HG03469 (cell line): ENCODE measurements at regions not wholly inside any gene's neighbourhood (a gene's known extent, or its start where the extent isn't known, plus 50 kb on each side); places are given as distances from the start of the nearest gene placed in this dataset.

Experiments used
- ATAC-seq: cut with Tn5 transposase; IDR thresholded peaks from one replicate; pipeline ENCODE4 v1.9.1; 2021; ENCODE audit warnings: mild to moderate bottlenecking, moderate library complexity, moderate number of reproducible peaks; ENCODE audit not compliant: unreplicated experiment

DNA sequence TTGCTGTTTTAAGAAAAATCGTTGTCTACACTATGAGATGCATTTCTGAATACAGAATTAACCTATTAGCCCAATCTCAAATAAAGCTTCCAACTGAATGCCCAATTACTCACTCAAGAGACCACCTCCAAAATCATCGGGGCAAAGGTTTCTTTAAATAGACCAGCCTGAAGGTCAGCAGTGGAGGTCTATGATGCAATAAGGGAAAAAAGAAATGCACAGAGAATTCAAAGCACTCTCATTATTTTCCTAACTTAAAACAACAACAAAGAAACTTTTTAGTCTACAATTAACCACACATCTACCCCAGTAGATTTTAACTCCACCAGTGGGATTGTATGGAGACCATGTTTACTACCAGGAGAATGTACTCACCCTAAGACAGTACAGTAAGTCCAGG is 657.7 kb upstream of the CCDC54 start:
- no peak for ATAC-seq

DNA sequence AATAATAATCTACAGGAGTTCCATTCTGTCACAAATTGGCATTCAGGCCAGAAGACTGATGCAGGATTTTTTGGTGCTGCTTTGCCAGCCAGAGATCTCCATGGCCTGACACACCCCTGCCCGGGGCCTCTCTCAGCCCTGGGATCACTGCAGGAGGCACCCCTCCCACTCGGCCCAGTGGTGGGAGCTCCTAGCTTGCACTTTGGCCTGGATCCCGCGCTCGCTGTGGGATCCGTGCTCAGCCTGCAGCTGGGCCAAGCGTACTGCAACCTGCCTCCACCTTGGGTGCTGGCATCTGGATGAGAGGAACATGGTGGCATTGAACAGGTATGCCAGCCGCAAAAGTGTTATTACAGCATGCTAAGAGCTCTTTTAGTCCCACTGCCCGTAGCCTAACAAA is 656.7 kb upstream of the CCDC54 start:
- ATAC-seq, result no peak

DNA sequence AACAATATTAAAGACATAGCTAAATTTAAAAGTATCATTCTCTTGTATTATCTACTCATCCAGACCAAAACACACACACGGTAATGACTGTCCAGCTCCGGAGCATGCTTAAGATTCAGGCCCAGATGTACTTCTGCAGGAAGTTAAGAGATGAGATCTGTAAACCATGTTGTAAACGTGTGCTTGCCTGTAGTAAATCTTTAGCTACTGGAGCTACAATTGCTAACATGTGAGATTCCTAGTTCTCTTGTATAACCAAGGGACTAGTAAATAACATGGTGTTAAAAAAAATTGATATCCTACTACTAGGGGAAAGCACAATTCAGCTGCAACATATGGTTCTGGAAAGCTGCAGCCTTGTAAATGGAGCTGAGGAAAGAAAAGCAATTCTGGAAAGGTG is 651.7 kb upstream of the CCDC54 start:
- no peak for ATAC-seq

DNA sequence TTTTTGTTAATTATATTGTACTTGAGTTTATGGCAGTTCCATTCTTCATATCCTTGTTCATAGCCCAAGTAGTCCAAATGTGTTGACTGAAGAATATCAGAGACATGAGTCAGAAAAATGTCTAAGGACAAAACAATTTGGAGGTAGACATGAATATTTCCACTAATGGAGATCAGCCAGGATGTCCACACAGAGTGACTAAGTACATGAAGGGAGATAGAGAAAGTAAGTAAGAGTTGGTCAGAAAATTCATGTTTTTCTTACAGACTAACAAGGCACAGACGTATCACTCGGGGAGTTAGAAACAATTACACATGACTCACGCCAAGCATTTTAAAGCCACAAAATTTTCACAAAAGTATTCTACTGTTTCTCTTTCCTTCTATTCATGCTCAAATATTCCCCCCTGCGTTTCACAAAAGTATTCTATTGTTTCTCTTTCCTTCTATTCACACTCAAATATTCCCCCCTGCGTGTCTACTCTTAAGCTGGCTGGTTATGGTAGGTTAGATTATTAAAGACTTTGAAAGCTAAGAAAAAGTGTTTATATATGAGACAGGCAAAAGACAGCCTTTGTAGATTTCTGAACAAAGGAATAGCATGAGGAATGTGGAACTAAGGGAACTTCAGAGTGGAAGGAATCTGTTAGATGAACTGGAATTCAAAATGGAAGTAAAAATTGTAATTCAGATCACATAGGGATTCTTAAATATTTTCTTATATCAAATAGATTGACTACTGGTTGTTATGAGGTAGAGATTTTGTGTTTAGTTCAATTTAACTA is 648.7 kb upstream of the CCDC54 start:
- no peak for ATAC-seq

DNA sequence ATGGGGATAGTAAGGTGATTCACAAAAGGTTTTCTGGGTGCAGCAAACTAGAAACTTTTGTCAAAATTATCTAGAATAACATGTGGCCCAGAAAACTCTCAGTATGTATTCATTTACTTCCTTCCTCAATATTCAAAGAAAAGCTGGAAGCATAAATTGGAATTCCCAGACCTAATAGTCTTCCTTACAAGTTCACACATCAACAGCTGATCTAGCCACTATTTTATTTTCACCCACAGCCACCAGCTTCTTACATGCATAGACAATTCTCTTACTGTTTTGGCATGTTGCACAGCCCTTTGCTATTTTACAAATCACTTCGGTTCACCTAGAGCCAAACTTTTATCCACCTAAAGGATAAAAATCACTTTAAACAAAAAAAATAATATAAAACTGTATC is 647.8 kb upstream of the CCDC54 start:
- no peak for ATAC-seq

DNA sequence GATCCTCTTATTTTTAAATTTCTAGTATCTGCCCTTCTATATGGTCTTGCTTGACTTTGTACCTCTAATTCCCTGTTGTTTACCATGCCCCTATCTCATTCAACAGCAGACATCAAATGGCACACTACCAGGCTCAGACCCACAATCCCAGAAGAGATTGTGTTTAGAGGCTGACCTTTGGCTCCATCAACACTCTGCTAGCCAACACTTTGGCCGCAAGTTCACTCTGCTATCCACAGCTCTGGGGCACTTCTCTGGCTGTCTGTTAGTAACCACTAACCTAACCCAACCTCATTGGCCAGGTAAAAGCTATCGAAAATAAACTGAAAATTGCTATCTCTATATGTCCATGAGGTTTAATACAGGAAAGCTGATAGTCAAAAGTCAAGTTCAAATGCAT is 646.0 kb upstream of the CCDC54 start:
- ATAC-seq, result no peak

DNA sequence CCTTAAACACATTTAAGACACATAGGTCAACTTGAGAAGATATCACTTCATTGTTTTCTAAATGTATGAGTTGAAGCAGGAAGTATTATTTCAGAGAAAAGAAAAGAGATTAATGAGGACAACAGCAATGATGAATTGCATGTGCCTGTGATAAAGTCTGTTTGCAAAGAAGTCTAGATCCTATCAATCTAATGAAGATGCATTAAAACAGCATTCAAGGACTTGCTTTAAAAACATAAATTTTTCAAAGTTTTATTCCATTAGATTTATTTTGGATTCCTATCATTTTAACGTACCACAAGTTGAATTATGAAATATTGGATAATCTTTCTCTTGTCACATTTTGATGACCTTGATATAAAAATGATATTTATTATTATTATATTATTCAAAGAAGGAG is 642.5 kb upstream of the CCDC54 start:
- no peak for ATAC-seq

DNA sequence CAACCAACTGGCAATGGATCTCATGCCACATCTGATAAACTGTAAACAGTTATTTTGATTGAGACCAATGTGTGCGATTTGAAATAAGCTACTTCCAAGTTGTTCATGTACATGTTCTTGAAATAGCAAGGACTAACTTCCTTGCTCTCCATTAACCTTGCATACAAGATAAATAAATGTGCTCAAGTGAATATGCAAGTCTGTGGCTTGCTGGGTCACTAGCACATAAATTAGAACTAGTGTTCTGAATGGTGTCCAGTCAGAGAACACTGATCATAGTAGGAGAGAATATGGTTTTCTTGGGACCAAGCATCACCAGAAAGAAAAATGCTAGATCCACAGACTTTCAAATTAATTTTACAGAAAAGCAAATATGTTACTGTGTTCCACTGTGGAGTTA is 640.0 kb upstream of the CCDC54 start:
- no peak for ATAC-seq

DNA sequence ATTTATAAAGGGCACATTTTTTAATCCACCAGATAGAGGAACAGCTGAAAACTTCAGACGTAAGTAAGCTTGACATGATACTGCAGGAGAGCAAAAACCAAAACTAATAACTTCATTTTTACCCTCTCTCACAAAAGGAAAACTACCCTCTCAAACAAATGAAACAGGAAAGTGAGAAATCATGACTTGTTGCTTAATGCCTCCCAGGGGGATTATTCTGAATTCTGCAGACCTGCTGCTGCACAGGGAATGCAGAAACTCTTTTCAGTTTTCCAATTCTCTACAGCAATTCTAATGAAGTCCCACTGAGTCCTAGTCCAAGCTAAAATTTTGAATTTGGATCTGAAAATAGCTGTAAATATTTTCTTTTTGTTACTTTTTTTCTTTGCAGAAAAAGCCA is 637.1 kb upstream of the CCDC54 start:
- ATAC-seq, result no peak

DNA sequence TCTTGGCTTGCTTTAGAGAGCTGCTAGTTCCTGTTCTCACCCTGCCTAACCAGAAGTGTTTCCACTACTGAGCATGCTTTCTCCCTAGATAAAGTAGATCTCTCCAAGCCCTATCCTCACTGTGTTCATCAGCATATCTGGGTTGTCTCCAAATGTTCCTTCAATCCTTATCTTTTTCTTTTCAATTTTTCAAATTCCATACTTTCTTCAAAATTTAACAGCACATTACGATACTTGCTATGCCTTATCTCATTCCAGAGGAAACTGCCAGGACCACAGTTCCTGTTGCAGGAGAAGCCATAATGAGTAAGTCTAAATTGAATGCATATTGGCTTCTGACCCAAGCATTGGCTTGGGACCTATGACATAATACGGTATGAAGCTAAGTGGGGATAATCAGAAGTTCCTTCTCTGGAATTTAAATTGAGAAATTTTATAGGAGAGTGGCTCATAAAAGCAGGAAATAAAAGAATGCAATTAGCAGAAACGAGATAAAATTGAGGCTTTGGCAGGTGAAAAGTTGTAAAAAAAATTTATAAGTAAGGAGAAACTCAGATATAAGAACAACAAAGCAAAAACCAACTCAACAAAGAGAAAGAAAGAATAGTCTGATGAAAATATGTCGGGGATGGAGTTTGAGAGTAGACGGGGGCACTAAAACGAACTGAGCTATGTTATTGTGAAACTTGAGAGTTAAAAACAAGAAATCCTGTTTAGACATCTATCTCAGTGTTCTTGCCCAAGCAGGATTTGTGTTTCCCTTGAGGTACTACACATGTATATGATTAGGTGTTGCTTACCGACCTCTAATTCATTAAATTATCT is 631.7 kb upstream of the CCDC54 start:
- ATAC-seq, result no peak

DNA sequence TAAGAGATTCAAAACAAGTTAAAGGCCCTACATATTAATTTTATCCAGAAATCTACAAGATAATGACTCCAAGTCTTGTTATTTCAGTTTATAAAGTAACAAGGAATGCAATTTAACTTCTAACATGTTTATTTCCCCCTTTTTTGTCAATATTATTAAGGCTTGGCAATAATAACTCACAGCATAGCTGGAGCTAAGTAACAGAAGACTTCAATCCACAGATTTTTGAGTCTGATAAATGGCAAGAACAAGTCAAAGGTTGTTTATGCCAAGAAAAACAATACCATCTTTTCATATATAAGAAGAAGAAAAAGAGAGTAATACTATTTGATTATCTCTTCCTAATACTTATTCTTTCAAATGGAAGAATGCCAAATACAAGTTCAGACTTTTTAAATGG is 631.0 kb upstream of the CCDC54 start:
- no peak for ATAC-seq

DNA sequence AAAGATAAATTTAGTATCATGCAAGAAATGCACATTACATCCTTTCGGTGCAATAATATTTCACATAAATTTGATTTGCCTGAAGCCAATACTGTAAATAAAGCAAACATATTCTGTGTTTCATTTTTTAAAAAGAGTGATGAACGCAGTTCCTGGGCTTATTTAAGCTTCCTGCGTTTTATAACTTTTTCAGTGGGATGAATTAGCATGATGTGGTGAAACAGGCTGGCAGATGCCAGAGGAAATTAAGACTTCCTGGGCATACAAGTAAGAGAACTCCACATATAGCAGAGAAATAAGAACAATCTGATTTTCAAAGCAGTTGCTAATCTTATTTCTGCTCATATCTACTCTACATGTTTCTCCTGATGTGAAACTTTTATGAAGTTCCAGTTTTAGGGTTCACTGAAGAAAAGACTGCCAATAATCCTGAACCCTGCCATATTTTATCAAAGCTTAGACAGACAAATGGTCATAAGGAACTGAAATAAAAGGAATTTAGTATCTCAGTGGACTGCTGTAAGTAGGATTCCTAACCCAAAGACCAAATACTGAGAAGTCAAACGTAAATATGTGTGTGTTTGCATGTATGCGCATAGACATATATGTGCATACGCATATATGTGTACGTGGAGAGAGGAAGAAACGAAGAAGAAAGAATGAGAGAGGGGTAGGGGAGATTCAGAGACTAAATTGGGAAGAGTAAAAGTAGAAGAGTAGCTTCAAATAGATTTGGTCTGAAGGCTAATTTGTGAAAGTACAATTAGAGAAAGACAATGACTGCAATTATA is 628.6 kb upstream of the CCDC54 start:
- ATAC-seq, result no peak

DNA sequence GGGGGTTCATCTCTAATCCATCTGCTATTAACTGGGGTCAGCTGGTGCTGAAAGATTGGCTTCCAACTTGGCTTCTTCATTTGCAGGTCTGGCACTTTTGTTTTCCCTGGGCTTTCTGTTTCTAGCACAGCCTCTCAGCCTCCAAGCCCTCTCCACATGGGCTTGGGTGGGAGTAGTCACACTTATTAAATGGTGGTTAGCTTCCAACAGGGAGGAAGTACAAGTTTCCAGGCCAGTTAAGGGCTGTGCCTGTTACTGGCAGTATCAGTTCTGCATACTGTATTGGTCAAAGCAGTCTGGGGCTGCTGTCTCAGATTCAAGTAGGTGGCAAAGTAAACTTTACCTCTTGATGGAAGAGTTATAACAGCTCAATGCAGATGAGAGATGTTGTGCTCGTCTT is 627.1 kb upstream of the CCDC54 start:
- ATAC-seq, result no peak

DNA sequence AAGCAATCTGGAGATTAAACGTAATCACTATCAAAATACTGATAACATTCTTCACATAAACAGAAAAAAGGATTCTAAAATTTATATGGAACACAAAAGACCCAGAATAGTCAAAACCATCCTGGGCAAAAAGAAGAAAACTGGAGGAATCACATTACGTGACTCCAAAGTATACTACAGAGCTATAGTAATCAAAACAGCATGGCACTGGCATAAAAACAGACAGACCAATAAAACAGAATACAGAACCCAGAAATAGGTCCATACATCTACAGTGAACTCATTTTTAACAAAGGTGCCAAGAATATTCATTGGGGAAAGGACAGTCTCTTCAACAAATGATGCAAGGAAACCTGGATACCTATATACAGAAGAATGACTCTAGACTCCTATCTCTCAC is 621.9 kb upstream of the CCDC54 start:
- no peak for ATAC-seq

DNA sequence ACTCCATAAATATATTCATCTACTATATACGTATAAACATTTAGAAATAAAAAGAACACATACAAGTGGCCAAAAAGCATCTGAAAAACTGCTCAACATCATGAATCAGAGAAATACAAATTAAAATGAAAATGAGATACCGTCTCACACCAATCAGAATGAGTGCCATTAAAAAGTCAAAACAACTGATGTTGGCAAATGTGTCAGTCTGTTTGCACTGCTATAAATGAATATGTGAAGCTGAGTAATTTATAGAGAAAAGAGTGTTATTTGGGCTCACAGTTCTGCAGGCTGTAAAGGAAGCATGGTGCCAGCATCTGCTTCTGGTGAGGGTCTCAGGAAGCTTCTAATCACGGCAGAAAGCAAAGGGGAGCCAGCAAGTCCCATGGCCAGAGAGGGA is 620.3 kb upstream of the CCDC54 start:
- no peak for ATAC-seq

DNA sequence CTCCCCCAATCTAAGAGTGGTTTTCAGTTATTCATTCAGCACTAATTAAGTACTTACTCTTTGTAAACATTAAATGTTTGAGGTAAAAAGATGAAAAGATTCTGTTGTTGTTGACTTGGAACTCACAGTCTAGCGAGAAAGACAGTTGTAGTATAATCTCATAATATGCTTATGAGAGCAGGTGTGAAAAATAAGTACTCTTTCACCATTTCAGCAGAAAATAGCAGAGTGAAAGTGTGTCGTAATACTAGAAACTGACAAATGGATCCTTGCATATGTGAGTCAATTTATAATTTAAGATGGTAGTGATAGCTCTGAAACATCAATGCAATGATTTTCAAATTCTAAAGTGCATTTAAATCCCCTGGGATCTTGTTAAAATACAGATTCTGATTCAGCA is 618.8 kb upstream of the CCDC54 start:
- ATAC-seq, result no peak

DNA sequence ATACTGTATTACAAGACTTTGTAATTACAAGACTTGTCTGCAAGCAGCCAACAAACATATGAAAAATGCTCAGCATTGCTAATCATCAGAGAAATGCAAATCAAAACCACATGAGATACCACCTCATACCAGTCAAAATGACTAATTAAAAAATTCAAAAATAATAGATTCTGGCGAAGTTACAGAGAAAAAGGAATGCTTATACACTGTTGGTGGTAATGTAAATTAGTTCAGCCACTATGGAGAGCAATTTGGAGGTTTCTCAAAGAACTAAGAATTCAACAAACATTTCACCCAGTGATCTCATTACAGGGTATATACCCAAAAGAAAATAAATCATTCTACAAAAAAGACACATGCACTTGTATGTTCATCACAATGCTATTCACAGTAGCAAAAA is 617.5 kb upstream of the CCDC54 start:
- no peak for ATAC-seq

DNA sequence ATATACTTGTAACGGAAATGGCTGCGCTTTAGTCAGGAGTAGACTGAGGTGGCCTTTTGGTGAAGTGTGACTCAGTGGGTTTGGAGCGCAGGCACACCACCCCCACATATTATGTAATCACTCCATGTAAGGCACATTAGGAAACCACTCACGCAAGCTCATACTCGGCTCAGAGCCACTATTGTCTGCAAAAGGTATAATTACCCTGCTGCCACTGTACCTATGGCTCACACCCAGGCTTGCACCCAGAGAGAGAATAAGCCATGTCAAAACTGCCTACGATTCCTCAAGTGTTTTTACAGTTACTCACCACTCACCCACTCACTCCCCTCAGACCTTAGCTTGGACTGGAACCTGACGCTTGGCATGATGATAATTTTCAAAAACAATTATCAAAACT is 611.9 kb upstream of the CCDC54 start:
- ATAC-seq, result no peak

DNA sequence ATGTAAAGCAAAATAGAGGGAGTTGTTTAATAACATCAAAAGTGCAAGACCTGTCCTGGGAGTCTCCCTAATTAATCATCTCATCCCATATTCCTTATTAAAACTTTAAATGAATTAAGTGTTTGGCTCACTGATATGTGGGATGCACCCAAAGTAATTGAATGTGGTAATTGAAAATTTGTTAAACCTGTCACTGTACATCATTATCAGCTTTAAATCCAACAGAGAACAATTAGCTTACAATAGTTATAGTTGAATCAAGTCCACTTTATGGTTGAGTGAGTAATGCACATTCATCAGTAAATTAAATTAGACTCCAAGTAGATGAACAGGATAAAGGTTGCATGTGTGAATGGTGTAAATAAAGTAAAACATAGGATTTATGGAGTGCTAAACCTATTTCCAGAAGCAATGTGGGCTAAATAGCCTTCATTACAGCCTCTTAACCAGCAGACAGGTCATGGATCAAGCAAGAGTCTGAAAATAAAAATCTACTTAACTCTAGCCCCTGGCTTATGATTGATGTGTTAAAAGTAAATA is 608.2 kb upstream of the CCDC54 start:
- no peak for ATAC-seq

DNA sequence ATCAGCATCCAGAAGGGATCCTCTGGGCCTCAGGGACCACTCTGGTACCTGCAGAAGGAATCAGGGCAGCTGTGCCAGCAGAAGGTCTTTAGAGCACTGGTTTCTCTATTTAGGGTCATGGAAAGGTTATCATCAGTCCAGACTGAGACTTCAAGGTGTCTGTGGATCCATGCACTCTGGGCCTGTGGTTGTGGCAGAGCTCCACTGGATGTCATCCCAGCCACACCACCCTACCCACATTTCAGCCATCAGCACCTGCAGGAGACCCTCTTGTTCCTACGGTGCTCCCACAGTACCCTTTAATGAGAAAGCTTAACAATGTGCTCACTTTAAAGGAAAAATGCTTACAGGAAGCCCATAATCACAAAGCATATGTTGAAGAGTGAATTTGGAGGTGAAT is 603.4 kb upstream of the CCDC54 start:
- ATAC-seq, result no peak

DNA sequence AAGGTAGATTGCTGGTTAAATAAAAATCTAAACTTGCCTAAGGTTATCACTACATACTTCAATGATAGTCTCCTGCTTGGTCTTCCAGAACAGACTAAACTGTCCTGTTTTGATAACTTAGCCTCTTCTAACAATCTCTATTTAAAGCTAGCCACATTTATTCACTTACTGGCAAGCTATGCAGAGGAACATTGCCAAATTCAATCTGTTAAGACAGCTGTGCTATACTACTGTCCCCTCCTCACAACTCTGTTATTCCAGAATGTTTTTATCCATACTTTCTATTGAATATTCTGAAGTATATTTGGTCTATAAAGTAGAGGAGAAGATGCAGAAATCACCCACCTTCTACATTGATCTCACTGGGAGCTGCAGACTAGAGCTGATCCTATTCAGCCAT is 594.0 kb upstream of the CCDC54 start:
- no peak for ATAC-seq
